ENCODE measurements at regions not wholly inside any gene's neighbourhood (a gene's known extent, or its start where the extent isn't known, plus 50 kb on each side); places are given as distances from the start of the nearest gene placed in this dataset.

DNA sequence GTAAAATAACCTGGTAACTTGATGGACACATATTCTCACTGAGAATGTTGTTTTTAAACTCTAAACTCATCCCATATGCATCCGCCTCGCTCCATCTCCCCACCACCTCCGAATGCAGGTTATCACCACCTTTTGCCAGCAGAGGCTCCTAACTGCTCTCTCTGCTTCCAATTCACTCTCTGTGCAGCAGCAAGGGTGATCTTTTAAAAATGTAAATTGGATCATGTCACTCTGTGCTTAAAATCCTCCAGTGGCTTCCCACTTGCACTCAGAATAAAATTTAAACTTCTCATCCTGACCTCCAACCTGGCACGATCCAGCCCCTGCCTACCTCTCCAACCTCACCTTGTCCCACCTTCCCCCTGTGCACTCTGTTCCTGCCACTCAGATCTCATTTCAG lies 317.2 kb downstream of the ZSWIM6 start:
- no peak for DNase-seq (ENCODE audit: low read depth)
- no peak overlapping the region for H3K4me3 ChIP-seq (ENCODE audit: low read depth, low read length)
- in situ Hi-C loops (cut with HindIII; ENCODE audit: low sequenced_read_pairs), result no loop called here
- TF ChIP-seq, protein P1, sequence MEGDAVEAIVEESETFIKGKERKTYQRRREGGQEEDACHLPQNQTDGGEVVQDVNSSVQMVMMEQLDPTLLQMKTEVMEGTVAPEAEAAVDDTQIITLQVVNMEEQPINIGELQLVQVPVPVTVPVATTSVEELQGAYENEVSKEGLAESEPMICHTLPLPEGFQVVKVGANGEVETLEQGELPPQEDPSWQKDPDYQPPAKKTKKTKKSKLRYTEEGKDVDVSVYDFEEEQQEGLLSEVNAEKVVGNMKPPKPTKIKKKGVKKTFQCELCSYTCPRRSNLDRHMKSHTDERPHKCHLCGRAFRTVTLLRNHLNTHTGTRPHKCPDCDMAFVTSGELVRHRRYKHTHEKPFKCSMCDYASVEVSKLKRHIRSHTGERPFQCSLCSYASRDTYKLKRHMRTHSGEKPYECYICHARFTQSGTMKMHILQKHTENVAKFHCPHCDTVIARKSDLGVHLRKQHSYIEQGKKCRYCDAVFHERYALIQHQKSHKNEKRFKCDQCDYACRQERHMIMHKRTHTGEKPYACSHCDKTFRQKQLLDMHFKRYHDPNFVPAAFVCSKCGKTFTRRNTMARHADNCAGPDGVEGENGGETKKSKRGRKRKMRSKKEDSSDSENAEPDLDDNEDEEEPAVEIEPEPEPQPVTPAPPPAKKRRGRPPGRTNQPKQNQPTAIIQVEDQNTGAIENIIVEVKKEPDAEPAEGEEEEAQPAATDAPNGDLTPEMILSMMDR (IDR thresholded peaks at IDR 0.05; ENCODE audit: low read depth, low read length, missing control alignments), result no peak

- no peak for DNase-seq (ENCODE audit: low read depth)
- in situ Hi-C loops (cut with HindIII; ENCODE audit: low sequenced_read_pairs), result no loop called here
- TF ChIP-seq, protein P1 (IDR thresholded peaks at IDR 0.05; ENCODE audit: low read depth, low read length, missing control alignments), result no peak
- H3K4me3 ChIP-seq (ENCODE audit: low read depth, low read length), result no peak overlapping the region
Measured at GRCh38 chr5:61649971-61650370, 317.9 kb downstream of the ZSWIM6 start.

- in situ Hi-C loops (cut with HindIII; ENCODE audit: low sequenced_read_pairs), result no loop called here
- TF ChIP-seq, protein P1 (IDR thresholded peaks at IDR 0.05; ENCODE audit: low read depth, low read length, missing control alignments), result no peak
- no peak overlapping the region for H3K4me3 ChIP-seq (ENCODE audit: low read depth, low read length)
- DNase-seq (ENCODE audit: low read depth), result no peak
Measured at GRCh38 chr5:61650661-61651060, 318.6 kb downstream of the ZSWIM6 start.

DNA sequence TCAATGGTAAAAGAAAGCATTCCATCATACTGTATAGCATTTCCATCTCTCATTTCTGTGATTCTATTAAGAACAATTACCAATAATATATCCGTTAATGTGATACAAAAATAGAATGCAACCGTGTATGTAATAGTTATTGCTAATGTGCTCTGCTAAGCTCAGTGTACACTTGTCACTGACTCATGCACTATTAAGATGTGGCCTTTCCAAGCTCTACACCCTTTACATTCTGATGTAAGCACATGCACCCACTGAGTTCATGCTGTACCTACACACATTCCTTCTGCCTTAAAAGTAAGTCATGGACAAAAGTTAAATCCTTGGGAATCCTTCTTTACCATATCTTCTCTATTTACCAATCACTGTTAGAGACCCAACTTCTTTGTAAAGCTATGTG lies 319.1 kb downstream of the ZSWIM6 start:
- in situ Hi-C loops (cut with HindIII; ENCODE audit: low sequenced_read_pairs), result no loop called here
- TF ChIP-seq, protein P1 (IDR thresholded peaks at IDR 0.05; ENCODE audit: low read depth, low read length, missing control alignments), result no peak
- H3K4me3 ChIP-seq (ENCODE audit: low read depth, low read length), result no peak overlapping the region
- DNase-seq (ENCODE audit: low read depth), result no peak

- DNase-seq (ENCODE audit: low read depth), result no peak
- no peak overlapping the region for H3K4me3 ChIP-seq (ENCODE audit: low read depth, low read length)
- TF ChIP-seq, protein P1 (IDR thresholded peaks at IDR 0.05; ENCODE audit: low read depth, low read length, missing control alignments), result no peak
- in situ Hi-C loops (cut with HindIII; ENCODE audit: low sequenced_read_pairs), result no loop called here
Measured at GRCh38 chr5:61652916-61653315, 320.9 kb downstream of the ZSWIM6 start.

GRCh38 chr5:61653807-61654580 lies 321.9 kb downstream of the ZSWIM6 start:
- no peak for DNase-seq (ENCODE audit: low read depth)
- TF ChIP-seq, protein P1 (IDR thresholded peaks at IDR 0.05; ENCODE audit: low read depth, low read length, missing control alignments), result no peak
- in situ Hi-C loops (cut with HindIII; ENCODE audit: low sequenced_read_pairs), result no loop called here
- H3K4me3 ChIP-seq (ENCODE audit: low read depth, low read length), result no peak overlapping the region
